ENCODE measurements at regions not wholly inside any gene's neighbourhood (a gene's known extent, or its start where the extent isn't known, plus 50 kb on each side); places are given as distances from the start of the nearest gene placed in this dataset.
"Not testable (repeated sequence)": the region's sequence is repeated elsewhere in the genome, so short reads cannot be mapped to it uniquely, and the experiment has no call there.

GRCh38 chr16:27641260-27641659 lies 91.3 kb downstream of the KATNIP start:
- H3K27ac Mint-ChIP-seq, result no peak overlapping the region
- H3K27me3 Mint-ChIP-seq (ENCODE audit: low read depth), result peaks cover 4% of the 10 kb centered on the region
- no peaks in the 10 kb centered on the region for H3K9me3 Mint-ChIP-seq
- TF ChIP-seq CTCF (IDR thresholded peaks at IDR 0.05; ENCODE audit: unreplicated experiment in 3 of 3), result no peak
- H3K36me3 Mint-ChIP-seq (ENCODE audit: low read depth), result peaks cover 4% of the 10 kb centered on the region
- peaks cover 14% of the 10 kb centered on the region for H3K4me1 Mint-ChIP-seq
- no peak overlapping the region for H3K4me3 Mint-ChIP-seq

- Mint-ChIP-seq H3K4me1 (peaks cover 14% of the 10 kb centered on the region), H3K27me3 (ENCODE audit: low read depth) (peaks cover 10% of the 10 kb centered on the region)
- not testable (repeated sequence) for H3K4me3 Mint-ChIP-seq; H3K9me3 Mint-ChIP-seq; H3K36me3 Mint-ChIP-seq (ENCODE audit: low read depth); H3K27ac Mint-ChIP-seq
These were observed 91.9 kb downstream of the KATNIP start for GRCh38 chr16:27641734-27642415.

- Mint-ChIP-seq H3K27ac (no peak overlapping the region), H3K9me3 (no peaks in the 10 kb centered on the region), H3K36me3 (ENCODE audit: low read depth) (peaks cover 4% of the 10 kb centered on the region), H3K27me3 (ENCODE audit: low read depth) (peaks cover 11% of the 10 kb centered on the region), H3K4me3 (no peak overlapping the region), H3K4me1 (peaks cover 14% of the 10 kb centered on the region)
- no peak for TF ChIP-seq CTCF (IDR thresholded peaks at IDR 0.05; ENCODE audit: unreplicated experiment in 3 of 3)
These were observed 92.8 kb downstream of the KATNIP start for GRCh38 chr16:27642756-27643155.

GRCh38 chr16:27644165-27644564 lies 94.2 kb downstream of the KATNIP start:
- Mint-ChIP-seq H3K9me3 (no peaks in the 10 kb centered on the region), H3K27me3 (ENCODE audit: low read depth) (peaks cover 11% of the 10 kb centered on the region), H3K27ac (no peak overlapping the region), H3K36me3 (ENCODE audit: low read depth) (peaks cover 9% of the 10 kb centered on the region), H3K4me1 (peaks cover 10% of the 10 kb centered on the region), H3K4me3 (no peak overlapping the region)
- TF ChIP-seq CTCF (IDR thresholded peaks at IDR 0.05; ENCODE audit: unreplicated experiment in 3 of 3), result no peak

- TF ChIP-seq CTCF (IDR thresholded peaks at IDR 0.05; ENCODE audit: unreplicated experiment in 3 of 3), result no peak
- peaks cover 5% of the 10 kb centered on the region for H3K4me1 Mint-ChIP-seq
- no peaks in the 10 kb centered on the region for H3K9me3 Mint-ChIP-seq
- H3K4me3 Mint-ChIP-seq, result no peak overlapping the region
- peaks cover 11% of the 10 kb centered on the region for H3K27me3 Mint-ChIP-seq (ENCODE audit: low read depth)
- peaks cover 16% of the 10 kb centered on the region for H3K36me3 Mint-ChIP-seq (ENCODE audit: low read depth)
- H3K27ac Mint-ChIP-seq, result no peak overlapping the region
These were observed 95.5 kb downstream of the KATNIP start for GRCh38 chr16:27645396-27645795.

GRCh38 chr16:27646806-27647205 lies 96.9 kb downstream of the KATNIP start:
- Mint-ChIP-seq H3K27me3 (ENCODE audit: low read depth) (peaks cover 11% of the 10 kb centered on the region), H3K9me3 (no peaks in the 10 kb centered on the region), H3K4me3 (no peak overlapping the region), H3K36me3 (ENCODE audit: low read depth) (peaks cover 16% of the 10 kb centered on the region), H3K27ac (no peak overlapping the region), H3K4me1 (peaks cover 14% of the 10 kb centered on the region)
- TF ChIP-seq CTCF (IDR thresholded peaks at IDR 0.05; ENCODE audit: unreplicated experiment in 3 of 3), result no peak
